ENCODE measurements at regions not wholly inside any gene's neighbourhood (a gene's known extent, or its start where the extent isn't known, plus 50 kb on each side); places are given as distances from the start of the nearest gene placed in this dataset.

GRCh38 chr4:186481998-186482790, 73.2 kb downstream of the MTNR1A start:
- DNase-seq, result no peak
- H3K9me3 ChIP-seq, result no peaks in the 10 kb centered on the region

GRCh38 chr4:186475202-186475601, 80.2 kb downstream of the MTNR1A start:
- Histone ChIP-seq H3K4me1 (no peaks in the 10 kb centered on the region), H3K9me3 (no peaks in the 10 kb centered on the region), H3K4me3 (no peak overlapping the region), H3K27me3 (ENCODE audit: low read depth) (no peaks in the 10 kb centered on the region), H3K36me3 (no peaks in the 10 kb centered on the region), H3K27ac (no peak overlapping the region)
- DNase-seq, result no peak
- intact Hi-C loops (cut with DNase I), result no loop called here
- TF ChIP-seq CTCF (IDR thresholded peaks at IDR 0.05), result no peak
- ATAC-seq, result no peak

More at GRCh38 chr4:186481998-186482790, 73.2 kb downstream of the MTNR1A start:
- H3K36me3 ChIP-seq, result no peaks in the 10 kb centered on the region
- intact Hi-C loops (cut with DNase I), result no loop called here
- no peak for TF ChIP-seq CTCF (IDR thresholded peaks at IDR 0.05)
- no peak overlapping the region for H3K4me3 ChIP-seq
- no peaks in the 10 kb centered on the region for H3K4me1 ChIP-seq
- ATAC-seq, result no peak
- H3K27me3 ChIP-seq (ENCODE audit: low read depth), result no peaks in the 10 kb centered on the region
- no peak overlapping the region for H3K27ac ChIP-seq

- H3K4me1 ChIP-seq, result no peaks in the 10 kb centered on the region
- DNase-seq, result no peak
- intact Hi-C loops (cut with DNase I), result no loop called here
Observed at GRCh38 chr4:186473933-186474332, 81.4 kb downstream of the MTNR1A start.

GRCh38 chr4:186472948-186473347, 82.4 kb downstream of the MTNR1A start:
- TF ChIP-seq CTCF (IDR thresholded peaks at IDR 0.05), result no peak
- Histone ChIP-seq H3K27ac (no peak overlapping the region), H3K9me3 (no peaks in the 10 kb centered on the region), H3K4me3 (no peak overlapping the region), H3K4me1 (no peaks in the 10 kb centered on the region), H3K27me3 (ENCODE audit: low read depth) (no peaks in the 10 kb centered on the region), H3K36me3 (no peaks in the 10 kb centered on the region)
- intact Hi-C loops (cut with DNase I), result no loop called here
- DNase-seq (no peak), ATAC-seq (no peak)

More at GRCh38 chr4:186473933-186474332, 81.4 kb downstream of the MTNR1A start:
- TF ChIP-seq CTCF (IDR thresholded peaks at IDR 0.05), result no peak
- no peak for ATAC-seq
- Histone ChIP-seq H3K4me3 (no peak overlapping the region), H3K27me3 (ENCODE audit: low read depth) (no peaks in the 10 kb centered on the region), H3K9me3 (no peaks in the 10 kb centered on the region), H3K36me3 (no peaks in the 10 kb centered on the region), H3K27ac (no peak overlapping the region)

- ATAC-seq, result no peak
- no peaks in the 10 kb centered on the region for H3K27me3 ChIP-seq (ENCODE audit: low read depth)
- DNase-seq, result no peak
- H3K4me3 ChIP-seq, result no peak overlapping the region
- H3K27ac ChIP-seq, result no peak overlapping the region
- H3K36me3 ChIP-seq, result no peaks in the 10 kb centered on the region
- intact Hi-C loops (cut with DNase I), result no loop called here
- H3K9me3 ChIP-seq, result no peaks in the 10 kb centered on the region
- no peak for TF ChIP-seq CTCF (IDR thresholded peaks at IDR 0.05)
- no peaks in the 10 kb centered on the region for H3K4me1 ChIP-seq
Observed at GRCh38 chr4:186471441-186471840, 83.9 kb downstream of the MTNR1A start.

Measured in lower lobe of right lung (tissue), 2 donors.